HG02852 (cell line): ENCODE measurements at regions not wholly inside any gene's neighbourhood (a gene's known extent, or its start where the extent isn't known, plus 50 kb on each side); places are given as distances from the start of the nearest gene placed in this dataset.

ENCODE experiments used
- ATAC-seq: cut with Tn5 transposase; IDR thresholded peaks from one replicate; pipeline ENCODE4 v1.9.1; 2021; ENCODE audit warnings: mild to moderate bottlenecking, moderate library complexity; ENCODE audit not compliant: unreplicated experiment

DNA sequence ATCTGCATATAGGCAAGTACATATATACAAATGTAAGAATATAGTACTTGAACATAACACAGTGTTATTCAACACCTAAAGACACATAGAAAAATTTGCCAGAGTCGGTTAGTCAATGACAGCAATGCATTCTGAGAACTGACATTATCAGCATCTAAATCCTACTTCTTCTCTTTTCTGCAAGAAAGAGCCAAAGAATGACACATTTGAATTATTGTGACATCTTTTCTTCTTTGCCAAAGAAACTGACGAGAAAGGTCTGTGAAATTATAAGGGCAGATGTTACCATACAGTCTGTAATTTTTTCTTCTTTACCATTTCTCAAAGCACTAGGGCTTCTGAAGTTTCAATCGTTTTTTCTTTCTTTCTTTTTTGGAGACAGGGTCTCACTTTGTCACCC, 350.9 kb upstream of the NBEA start:
- ATAC-seq, result no peak

DNA sequence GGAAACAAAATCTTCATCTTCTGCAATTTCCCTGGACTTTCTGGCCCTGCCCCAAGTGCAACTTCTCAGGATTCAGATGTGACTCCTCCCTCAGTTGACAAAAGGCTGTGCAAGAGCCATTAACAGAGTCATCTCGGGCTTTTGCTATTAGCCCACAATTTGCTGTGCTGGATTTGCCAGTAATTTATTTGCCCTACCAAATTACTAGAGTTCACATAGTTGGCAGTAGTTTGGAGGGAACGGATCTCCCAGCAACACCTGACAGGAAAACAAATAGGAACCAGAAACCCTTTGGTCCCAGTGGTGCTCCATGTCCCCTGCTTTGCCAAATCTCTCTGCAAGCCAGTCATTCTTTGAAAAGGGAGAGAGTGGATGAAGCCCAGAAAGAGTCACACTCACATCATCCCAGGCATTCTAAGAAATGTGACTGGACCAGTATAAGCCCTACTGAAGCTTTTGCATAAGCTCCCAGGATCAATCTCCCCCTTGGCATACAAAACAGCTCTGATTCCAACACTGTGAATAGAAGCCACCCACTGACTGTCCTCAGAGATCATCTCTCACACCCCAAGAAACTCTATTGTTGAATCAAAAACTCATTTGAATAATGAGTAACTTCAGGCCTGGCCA, 350.1 kb upstream of the NBEA start:
- ATAC-seq, result no peak

DNA sequence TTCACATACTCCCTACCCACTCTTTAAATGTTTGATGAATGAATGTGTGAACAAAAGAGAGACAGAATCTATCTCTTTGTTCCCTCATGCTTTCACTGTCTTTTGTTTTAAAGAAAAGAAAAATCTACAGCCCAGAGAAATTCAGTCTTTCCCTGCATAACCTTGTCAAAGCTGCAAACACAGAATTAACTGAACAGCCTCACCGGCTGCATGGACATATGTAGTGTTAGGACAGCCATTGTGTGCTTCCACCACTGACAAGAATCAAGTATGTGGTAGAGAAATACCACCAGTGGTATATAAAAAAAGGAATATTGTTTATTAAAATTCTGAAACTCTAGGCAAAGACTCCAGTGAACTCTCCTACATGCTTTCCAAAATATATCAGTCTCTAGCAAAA, 348.4 kb upstream of the NBEA start:
- ATAC-seq, result no peak

DNA sequence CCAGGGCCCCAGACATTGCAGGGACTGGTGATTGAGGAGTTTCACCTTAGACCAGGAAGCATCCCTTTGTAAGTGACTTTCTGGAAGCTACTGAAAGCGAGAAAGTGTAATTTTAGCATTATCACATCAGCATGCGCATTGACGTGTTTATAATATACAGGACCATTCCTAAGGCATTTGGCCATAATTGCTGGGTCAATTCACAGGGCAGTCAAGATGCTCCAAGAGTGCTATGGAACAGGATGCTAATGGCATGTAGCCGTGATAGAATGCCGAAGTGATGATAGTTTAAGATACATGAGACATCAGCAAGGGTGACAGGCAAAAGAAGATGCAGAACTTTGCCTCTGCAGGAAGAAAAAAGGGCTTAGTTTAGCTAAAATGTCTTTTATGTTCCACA, 347.6 kb upstream of the NBEA start:
- no peak for ATAC-seq

DNA sequence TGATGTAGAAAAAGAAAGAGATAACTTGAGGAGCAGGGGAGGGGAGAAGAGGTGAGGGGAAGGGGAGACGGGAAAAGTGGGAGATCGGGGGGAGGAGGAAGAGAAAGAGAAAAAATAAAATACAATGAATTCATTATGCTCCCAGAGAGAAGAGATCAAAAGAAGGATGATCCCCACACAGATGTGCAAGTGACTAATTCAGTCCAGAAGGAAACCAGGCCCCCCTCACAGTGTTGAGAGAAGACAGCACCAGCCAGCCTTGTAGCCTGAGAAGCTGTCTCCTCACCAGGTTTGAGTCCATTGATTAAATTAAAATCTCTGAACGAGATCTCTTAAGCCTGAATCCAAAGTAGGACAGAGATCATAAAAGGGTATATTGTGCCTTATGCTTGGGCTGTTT, 333.7 kb upstream of the NBEA start:
- ATAC-seq, result no peak

DNA sequence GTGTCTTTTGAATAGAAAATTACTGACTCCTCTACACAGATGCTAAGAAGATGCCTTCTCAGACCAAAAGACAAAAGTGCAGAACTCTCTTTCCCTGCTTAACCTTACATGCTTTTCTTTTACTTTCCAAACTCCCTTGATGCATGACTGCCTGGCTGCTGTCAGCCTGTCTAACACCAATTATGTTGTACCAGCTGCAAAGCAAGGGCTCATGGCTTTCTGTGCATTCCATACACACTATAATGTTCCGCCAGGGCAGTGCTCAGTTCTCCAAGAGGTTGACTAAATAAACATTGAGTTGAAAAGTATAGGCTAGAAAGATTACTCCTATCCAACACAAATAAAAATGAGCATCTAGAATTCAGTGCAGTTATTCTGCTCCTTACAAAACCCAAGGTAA, 330.4 kb upstream of the NBEA start:
- no peak for ATAC-seq

DNA sequence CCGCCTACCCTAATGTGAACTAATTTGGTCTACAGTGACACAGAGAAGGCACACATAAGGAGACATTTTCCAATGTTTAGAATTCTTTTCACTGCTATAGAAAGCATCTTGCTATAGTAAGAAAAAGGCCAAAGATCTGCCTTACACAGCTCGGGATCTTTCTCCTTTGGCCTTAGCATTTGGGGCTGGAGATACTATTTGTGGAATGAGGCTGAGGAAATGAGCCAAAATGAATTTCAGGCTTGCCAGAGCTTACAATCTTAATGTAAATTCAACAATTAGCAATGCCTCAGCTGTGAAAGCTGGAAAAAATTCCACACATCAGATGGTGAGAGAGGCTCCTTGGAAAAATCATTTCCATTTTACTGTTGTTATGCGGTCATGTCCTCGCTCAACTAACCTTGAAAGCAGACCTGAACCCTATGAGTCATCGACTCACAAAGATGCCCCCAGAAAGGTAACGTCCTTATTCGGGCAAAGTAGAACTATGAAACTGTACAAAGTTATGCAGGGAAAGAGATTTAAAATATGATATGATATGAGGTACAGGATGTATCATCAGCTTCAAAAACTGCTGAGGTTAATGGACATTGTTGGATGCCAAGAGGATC, 324.5 kb upstream of the NBEA start:
- ATAC-seq, result no peak

DNA sequence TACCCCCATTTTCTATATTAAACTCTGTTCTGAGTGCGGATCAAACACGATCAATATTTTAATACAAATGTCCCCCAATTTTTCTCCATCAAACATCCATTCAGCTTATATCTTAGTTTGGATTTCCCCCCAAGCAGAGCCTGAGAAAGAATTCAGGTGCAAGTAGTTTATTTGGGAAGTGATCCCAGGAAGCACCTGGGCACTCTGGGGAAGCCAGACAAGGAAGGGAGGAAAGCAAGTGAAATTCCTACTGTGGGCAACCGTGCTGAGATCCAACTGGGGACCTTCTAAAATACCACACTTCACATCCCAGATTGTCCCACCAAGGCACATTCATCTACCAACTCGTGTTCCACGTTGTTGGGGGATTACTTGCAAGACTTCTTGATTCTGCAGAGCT, 323.4 kb upstream of the NBEA start:
- ATAC-seq, result no peak

DNA sequence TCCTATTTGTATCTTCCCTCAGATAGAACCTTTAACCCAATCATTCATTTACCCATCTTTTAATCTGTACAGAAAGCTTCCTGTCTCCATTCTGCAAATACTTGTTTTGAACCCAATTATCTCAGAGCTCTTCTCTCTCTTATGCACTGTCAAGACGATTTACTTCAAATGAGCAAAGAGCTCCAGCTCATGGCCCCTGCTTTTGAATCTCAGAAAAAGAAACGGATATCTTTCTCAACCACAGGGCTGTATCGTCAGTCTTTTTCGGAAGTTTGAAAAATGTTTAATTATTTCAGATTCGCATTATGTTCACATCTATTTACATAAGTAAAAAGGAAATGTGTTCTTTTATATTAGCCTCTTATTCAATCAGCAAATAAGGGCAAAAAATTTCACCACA, 322.7 kb upstream of the NBEA start:
- ATAC-seq, result no peak

DNA sequence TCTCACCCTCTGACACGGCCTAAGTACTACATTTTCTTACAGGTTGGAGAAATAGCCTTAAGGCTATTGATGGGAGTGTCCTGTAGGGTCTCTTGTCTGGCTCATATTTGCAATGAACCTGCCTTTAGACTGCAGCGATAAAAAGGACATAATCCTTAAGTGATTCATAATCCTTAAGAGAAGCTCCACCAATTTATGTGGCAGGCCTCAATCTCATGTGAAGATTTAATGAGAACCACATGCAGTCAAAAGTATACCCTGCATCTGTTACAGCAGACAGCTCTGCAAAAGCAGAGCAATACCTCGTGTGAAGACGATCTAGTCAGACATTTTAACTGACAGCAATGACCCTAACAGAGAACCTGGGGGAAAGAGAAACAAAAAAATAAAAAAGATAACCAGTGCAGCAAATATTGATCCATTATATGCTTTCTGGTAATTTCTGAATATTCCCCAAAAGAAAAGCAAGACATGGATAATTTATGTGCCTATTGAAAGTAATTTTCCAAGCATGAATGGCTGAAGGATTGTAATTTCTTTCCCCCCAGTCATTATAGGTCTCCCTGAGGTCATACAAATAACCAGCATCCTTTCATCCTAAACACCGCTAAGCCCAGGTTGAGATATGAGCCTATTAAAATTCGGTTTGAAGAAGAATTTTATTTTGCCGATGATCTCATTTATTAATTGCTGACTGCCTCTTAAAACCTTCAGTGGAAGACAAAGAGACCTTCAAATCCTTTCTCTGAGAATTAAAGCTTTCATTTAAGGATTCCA, 321.8 kb upstream of the NBEA start:
- no peak for ATAC-seq

DNA sequence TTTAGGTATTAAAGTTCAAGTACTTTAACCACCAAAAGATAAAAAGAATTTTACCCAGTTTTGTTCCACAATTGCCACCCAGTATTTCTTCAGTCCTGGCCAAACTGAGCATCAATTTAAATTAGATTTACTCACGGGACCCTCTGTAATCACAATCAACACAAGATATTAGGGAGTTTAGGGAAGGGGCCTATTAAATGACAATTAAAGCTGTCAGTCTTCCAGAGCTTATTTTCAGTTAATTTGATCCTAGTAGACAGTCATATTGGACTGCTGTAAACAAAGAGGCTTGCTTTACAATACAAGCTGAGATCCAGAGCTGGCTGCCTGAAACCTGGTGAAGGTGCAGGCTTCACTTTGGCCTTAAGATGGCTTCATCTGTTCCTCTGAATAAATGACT, 321.2 kb upstream of the NBEA start:
- ATAC-seq, result no peak

DNA sequence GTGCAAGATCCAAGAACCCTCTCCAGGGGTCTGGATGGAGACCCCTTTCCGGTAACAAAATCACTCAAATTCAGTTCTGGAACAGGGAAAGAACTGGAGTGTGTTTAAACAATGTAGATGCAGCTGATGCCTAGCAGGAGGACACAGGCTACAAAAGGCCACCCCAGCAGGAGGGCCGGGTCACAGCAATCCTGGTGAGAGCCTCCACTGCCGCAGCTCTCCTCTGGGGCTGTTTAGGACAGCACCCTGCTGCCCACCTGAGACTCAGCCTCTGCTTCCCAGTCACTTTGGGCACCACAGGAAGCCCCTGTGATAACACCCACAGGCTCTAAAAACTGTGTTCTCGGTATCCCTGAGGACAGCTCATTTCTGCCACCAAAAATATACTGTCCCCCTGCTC, 318.7 kb upstream of the NBEA start:
- no peak for ATAC-seq

DNA sequence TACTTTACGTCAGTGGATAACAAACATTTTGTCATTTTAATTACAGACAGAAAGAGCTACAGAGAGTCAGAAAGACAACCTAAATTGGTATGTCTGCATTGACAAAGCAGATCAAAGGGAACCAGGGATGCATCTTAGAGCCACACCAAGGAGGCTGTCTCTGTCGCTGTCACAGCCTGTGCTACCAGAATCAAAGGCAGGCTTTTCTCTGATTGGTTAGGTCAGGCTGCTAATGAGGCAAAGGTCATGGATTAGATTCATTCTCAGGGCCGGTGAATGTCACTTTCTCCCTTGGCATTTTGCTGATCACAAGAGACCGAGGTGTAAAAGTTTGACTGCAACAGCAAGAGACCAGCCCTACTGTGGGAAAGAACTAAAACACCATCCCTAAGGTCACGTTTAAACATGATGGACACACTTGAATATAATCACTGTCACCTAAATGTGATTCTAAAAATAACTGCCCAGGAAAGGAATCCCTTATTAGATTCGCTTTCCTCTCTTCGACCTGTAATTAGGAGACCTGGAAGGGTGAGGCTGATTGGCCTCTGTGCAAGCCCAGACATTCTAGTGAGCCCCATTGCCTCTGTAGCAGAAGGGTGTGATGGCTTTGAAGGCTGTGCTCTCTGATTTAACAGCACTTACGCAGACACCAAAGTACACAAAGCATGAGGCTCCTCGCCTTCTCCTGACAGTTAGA, 314.4 kb upstream of the NBEA start:
- ATAC-seq, result no peak

DNA sequence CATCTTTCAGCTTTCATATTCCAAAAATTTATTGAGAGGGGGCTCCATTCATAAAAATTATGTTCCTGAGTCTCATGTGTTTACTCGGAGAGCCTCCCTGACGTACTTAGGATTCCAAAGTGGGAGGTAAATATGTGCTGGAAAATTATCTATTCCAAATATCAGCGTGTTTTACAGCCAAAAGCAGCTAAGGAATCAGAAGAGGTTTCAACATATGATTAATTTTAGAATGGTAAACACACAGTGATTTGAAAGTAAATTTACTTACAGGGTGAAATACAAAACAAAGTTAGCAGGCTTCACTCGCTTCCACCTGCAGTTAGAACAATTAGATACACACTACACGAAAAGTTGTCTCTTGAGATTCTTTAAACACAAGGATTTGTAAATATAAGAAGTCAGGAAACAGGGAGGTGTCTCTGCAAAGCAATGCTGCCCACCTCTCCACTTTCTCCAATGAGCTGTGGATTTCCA, 313.8 kb upstream of the NBEA start:
- no peak for ATAC-seq

DNA sequence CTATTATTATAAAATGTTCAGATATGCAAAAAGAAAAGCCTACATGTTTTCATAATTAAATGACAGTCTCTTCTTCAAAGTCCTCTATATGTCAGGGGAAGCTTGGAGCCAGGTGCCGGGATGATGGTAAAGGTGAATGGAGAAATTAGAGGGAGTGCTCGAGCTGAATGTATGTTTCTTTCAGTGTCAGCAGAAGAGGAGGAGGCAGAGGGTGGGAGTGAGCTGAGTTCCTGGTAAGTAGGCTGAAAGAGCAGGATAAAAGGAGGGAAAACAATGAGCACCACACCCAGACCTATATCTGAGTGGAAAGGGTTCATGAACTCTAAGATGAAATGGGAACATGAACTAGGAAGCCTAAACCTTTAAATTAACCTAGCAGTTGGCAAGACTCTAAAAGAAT, 307.6 kb upstream of the NBEA start:
- ATAC-seq, result no peak

DNA sequence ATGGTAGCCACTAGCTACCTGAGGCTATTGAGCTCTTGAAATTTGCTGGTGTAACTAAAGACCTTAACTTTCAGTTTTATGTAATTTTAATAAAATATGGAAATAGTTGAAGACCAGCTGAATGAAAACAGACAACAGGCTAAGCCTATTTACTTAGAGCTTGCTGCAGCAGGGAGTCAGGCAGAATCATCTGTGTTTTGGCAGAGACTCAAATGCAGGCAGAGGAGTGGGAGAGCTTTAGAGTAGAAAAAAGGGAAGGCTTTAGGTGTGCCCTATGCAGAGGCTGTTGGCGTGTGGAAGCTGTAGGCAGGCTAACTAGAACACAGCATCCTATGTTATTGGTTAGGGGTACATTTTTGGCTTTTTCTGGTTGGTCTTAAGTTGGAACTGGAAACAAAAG, 304.9 kb upstream of the NBEA start:
- no peak for ATAC-seq

DNA sequence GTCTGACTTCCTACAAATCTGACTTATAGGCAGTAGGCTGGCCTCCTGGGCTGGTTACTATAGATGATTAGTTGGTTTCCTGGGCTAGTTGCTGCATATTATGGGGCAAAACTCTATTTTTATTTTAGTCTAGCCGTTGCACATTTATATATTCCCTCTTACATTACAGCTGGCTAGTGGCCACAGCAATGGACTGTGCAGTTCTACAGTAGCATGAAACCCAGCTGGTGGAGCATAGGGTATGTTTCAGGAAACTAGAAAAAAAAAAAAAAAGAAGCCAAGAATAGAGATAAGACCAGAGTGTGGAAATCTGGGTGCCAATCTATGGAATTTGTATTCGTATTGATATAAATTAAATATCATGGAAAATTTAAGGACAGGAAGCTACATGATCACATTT, 304.4 kb upstream of the NBEA start:
- ATAC-seq, result no peak

DNA sequence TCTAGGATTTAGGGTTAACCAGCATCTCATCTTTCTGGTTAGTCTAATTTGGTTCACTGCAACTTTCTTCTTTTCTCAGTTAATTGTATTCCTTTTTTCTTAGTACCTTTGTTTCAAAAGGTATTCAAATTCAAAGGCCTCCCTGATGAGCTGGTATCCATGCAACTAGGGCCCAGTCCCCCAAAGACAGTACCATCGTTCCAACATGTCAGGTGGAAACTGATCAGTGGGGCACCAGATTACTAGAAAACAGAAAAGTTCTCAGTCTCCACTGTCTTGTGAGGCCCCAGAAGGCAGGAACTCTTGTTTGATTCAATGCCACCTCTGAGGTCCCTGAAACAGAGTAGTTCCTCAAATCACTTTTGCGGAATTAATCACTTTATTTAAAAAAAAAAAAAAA, 303.2 kb upstream of the NBEA start:
- ATAC-seq, result no peak

DNA sequence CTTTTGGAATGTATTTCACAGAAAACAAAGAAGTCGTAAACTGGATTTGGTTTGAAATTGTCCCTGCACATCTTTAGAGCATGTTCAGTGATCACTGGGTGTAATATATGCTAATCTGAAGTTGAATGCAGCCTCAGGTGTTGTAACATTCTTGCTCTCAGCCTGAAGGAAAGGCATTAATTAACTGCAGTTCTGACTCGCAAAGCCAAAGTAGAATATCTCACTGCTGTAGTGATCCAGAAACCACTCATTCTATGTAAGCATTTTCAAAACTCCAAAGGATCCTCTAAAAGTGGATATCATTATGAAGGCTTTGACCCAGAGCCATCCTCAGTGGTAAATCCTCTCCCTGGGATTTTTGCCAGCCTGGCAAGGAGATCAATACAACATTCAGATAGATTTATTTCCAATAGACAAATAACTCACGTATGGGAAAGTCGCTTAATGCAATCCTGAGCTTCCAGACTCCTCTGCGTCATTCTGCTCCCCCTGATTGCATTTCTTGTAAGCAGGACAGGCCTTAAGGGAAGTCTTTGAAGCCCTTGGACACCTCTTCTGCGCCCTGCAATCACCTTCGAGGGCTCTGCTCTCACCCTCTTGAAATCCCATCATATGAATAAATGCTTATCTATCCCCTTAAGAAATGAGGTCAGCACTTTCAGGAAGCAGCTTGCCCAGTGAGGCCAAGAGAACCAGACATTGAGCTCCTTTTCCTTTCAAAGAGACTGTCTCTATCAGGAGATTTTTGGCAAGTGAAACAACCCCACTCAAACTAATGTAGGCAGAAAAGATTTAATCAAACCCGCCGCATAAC, 301.7 kb upstream of the NBEA start:
- ATAC-seq, result no peak

DNA sequence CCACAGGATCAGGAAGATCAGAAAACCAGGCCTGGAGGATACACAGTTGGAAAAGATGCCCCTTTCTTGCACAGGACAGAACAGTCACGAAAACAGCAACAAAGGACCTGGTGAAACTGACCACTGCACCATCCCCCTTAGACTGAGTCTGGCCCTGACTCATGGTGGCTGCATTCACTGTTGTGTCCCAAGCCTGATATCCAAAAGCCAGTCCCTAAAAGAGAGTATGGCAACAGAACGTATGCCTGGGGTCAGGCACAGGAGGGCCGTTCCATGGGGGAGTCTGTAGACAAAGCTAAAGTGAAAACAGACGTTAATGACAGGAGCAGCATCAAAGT, 301.1 kb upstream of the NBEA start:
- no peak for ATAC-seq
